ENCODE measurements at regions not wholly inside any gene's neighbourhood (a gene's known extent, or its start where the extent isn't known, plus 50 kb on each side); places are given as distances from the start of the nearest gene placed in this dataset.

DNA sequence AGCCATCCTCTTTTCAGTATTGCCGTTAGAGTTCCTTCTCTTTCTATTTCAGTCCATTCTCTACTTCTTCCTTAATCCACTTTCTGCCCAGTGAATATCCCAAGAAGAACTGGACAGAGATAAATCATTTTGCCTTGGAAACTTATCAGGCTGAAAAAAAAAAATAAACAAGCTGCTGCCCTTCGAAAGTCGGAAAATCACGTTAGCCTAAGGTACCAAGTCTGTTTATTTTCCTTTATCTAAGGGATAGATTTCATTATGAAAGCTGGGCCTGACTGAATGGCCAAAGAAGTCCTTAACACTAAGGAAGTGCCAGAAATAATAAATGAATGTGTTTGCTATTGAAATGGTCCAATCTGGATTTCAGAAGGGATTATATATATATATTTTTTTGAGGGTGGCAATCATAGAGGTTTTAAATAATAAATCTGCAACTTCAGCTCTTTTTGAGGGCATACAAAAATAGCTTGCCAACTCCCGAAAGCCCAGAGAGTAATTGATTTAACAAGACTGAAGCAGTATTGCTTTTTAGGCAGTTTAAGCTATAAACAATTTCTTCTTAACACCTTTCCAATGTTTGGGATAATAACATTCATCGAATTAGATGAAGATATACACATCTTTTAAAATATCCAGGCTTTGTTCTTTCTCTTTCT is 127.0 kb upstream of the STMND1 start:
- no peak for DNase-seq (ENCODE audit: low spot score)

DNA sequence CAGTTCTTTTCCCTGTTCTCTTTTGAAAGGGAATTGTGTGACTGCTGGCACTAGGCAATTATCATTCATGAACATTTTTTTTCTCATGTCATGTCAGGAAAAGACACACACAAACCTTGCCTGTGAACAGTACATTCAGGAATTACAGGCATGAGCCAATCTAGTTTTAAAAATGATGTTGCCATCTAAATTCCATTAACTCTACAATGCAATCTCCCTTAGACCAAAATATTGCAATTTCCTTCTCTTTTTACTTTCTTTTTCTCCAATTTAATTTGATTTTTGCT is 127.5 kb upstream of the STMND1 start:
- DNase-seq (ENCODE audit: low spot score): no peak

DNA sequence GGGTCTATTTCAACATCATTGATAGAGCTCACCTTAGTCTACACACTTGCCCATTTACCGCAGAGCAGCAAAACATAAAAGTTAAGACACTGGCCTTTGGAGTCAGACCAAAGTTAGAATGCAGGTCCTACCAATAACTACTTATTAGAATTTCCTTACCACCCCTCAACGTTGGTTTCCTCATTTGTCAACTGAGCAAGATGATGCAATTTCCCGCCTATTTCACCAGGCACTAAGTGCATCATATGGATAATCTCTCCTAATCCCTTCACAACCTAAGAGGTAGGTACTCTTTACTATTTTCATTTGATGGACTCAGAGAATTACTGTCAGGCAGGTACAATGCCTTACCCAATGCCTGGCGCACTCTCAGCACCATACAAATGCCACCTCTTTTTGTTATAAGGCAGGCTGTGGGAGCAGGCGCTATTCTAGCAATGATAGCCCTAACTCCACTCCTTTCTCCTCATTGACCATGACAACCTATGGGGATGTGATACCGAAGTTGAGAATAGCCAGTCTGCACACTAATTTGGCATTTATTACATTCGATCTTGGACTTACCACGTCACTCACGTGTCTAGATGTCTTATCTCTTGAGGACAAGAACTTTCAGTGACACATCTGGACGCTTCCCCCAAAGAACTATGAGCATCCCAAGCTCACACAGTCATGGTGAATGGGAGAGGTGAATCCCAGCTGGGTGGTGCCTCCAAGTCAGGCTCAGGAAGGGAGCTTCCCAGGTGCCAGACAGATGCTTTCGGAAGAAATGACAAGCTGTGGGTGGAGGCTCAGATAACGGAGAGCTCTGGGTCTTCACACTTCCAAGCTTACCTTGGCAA is 128.1 kb upstream of the STMND1 start:
- DNase-seq (ENCODE audit: low spot score): no peak

DNA sequence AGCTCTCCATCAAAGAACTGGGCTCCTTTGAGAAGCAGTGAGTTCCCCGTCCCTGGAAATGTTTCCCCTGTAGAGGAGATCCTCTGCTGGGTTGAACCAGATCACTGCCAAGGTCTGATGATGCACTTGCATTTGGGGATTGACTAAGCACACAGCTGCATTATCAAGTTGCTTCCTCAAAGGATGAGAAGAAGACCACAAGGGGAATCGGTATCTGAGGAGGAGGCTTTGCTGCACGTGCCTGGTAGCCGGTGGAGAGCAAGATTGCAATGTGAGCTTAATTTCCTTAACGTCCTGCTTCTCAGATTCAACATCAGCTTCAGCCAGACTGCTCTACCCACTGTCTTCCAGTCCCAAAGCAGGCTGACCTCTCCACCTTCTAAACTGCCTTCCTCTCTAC is 128.8 kb upstream of the STMND1 start:
- DNase-seq (ENCODE audit: low spot score): no peak

DNA sequence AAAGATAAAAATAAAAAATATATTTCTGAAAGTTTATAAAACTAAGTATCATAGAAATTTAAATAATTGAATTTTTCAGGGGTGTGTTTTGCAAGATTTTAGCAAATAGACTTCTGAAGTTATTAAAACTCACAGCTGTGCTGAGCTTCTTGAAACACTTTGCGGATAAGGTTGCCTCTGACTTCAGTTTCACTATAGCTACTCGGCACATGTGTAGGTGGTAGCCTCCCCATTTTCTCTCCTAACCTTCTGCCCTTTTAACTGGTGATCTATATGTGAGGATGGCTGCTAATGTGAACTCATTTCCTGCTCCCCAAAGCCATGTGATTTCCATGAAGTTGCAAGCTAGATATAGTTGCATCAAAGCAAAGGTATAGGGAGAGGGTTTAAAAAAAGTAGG is 129.3 kb upstream of the STMND1 start:
- no peak for DNase-seq (ENCODE audit: low spot score)

DNA sequence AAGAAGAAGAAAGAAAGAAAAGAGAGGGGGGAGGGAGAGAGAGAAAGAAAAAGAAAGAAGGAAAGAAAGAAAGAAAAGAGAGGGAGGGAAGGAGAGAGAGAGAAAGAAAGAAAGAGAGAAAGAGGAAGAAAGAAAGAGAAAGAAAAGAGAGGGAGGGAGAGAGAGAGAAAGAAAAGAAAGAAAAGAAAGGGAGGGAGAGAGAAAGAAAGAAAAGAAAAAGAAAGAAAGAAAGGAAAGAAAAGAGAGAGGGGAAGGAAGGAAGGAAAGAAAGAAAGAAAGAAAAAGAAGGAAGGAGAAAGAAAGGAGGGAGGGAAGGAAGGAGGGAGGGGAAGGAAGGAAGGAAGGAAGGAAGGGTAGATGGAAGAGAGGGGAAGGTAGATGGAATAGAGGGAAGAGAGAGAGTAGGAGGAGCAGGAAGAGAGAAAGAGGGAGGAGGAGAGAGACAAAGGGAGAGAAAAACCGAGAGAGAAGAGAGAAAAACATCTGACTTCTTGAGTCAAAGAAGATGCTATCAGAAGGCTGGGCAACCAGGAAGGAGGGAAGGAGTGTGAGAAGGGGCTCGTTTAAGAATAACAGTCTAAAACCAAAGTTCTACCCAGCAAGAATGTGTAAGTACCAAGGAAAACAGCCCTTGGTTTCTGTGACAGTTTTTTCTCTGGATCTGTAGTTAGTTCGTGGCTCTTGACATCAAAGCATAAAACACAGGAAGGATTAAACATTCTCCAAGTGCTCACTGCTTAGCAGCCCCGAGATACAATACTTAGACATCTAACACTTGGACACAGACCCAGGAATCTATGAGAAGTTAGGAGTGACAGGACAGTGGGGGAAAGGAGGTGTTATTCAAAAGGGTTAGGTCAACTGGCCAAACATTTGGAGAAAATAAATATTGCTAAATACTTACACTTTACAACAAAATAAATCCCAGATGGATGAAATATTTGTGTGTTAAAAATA is 131.9 kb upstream of the STMND1 start:
- DNase-seq (ENCODE audit: low spot score): no peak

DNA sequence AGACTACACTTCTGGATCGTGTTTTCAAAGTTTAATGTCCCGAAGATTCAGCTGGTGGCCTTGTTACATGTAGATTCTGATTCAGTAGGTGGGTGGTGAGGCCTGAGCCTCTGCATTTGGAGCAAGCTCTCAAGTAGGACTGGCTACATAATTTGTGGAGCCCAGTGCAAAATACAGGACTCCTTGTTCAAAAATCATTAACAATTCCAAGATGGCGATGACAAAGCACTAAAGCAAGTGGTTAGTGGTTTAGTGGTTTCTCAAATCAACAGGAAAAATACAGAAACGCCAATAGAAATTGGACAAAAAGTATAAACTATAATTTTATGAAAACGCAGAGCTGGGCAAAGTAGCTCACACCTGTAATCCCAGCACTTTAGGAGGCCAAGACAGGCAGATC is 133.7 kb upstream of the STMND1 start:
- no peak for DNase-seq (ENCODE audit: low spot score)

DNA sequence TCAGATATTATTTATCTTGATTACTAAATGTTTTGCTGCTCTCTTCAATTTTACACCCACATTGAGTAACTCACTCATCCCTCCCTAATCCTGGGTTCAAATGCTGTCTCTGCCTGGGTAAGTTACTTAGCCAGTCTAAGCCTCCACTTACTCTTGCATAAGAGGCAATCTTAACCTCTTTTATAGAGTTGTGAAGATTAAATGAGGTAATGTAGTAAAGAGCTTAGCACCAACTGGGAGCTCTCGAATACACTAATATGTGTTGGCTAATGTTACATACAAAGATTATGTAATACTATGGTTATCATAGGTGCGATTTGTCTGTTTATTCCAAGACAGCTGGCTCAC is 134.4 kb upstream of the STMND1 start:
- DNase-seq (ENCODE audit: low spot score): no peak

DNA sequence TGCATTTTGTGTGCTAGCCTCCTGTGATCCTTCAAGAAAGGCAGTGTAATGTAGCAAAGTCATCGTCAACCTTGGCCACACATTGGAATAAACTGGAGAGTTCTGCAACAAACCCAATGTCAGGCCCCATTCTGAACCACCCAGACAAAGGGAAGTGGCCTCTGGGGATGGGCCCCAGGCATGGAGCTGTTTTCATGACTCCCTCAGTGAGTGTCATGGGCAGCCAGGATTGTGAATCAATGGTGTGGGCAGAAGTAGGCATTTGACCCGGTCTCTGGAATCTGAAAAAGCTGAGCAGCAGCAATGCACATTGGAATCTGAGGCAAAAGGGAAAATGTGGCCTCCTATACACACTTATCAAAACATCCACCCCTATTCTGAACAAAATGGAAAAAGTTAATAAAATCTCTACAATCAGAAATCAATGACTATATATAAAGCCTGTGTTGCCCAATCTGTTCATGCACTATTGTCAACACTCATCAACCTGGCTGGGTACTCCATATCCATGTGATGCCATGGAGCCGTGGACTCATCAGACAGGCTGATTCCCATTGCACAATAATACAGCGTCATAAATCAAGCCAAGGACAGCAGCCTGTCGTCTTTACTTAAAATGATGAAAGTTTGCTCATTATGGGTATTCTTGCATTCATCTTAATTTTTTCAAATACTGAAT is 134.9 kb upstream of the STMND1 start:
- no peak for DNase-seq (ENCODE audit: low spot score)

DNA sequence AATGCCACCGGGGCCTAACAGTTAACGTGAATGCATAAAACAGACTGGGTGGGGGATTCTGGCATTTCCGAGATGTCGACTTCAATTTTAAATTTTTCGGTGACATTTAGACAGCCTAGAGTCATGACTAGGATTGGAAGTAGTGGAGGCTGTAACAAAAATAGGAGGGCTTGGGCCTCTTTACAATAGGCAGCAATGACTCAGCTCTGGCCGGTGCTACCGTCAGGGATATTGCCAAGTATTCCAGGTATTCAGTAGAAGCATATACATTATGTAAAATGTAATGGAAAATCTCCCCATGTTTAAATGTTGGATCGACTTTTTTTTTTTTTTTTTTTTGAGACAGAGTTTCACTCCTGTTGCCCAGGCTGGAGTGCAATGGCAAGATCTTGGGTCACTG is 136.2 kb upstream of the STMND1 start:
- no peak for DNase-seq (ENCODE audit: low spot score)

DNA sequence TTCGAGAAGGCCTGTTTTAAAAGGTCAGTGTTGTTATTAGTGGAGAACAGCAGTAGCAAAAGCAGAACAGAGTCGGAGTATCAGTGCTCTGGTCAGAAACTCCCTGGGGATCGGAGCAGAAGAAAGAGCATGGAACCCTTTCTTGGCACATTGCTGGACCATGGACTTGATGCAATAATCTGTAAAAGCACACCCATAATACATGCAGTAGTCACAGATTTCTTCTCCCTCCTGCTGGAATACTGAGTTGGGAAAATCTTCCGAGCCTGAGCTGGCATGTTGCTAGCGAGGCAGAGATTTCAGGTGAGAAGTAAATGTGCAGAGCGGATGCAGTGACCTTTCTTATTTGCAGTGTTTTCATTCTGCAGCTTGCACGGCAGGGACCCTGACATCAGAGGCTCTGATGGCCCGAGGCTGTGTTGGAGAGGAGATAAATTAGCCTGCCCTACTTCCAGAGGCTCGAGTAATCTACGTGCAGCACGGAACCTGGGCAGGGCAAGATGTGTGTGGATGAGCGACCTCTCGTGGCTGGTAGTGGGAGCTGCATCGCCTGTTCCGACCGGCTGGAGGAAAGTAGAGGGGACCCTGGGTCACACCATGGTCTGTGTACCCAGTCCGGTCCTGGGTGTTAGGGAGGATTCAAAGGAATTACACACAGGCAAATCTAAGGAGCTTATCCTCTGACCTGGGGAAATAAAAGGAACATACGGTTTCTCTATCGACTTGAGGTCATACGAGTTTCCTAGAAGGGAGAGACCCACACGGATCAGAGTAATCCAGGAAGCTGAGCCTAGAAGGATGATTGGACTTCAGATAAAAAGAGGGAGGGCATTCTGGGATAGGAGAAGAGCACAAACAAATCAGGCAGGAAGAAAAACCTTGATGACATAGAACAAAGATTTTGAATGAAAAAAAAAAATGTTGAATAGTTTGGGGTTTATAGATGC is 137.0 kb upstream of the STMND1 start:
- DNase-seq (ENCODE audit: low spot score): peak; percentile 66

DNA sequence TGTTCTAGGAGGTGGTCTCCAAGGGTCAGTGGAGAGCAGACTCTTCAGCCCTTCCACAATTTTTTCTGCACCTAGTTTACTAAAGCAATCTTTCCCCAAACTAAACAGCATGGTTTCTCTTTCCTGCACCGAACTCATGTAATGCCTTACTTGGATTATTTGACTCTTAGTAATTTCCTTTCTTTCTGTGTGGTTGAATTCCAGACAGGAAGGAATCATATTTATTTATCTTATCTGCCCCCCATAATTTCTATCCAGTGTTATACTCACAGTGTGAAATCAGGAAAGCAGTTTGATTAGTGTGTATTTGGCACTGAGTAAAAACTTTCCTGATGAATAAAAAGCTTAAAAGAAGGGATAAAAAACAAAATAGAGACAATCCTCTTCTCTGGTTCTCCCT is 140.3 kb upstream of the STMND1 start:
- no peak for DNase-seq (ENCODE audit: low spot score)

DNA sequence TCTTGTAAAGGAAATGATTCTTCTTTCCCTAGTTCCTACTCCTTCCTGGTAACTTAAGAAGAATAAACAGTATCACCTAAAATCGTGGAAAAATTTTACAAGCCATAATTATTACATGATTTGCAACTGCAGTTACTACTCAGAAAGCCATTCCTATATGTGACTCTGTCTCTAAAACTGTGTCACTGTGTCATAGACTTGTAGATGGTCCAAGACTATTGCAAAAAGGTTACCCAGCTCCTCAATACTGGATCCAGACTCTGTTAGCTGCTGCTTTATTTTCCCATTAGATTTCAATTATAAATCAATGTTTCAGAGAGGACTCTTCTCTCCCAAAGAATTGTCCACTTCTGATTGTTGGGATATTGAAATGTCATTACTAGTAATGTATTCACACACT is 142.1 kb upstream of the STMND1 start:
- DNase-seq (ENCODE audit: low spot score): no peak

DNA sequence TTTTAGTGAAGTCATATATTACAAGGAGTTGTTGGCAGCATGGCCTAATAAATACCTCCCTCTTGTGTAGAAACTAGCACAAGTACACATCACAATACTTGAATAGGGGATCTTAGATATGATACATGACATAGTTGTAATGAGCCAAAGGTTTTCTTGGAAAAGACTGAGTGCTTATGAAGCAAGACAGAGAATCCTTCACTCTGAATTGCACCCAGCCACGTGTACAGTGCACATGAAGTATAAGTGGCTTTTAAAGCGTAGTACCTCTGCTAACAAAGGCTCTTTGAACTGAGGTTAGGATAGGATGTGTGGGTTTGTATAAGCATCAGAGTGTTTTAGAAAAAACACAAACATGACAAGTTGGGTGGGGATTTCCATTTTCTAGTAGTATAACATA is 145.5 kb upstream of the STMND1 start:
- peak; percentile 11 for DNase-seq (ENCODE audit: low spot score)

DNA sequence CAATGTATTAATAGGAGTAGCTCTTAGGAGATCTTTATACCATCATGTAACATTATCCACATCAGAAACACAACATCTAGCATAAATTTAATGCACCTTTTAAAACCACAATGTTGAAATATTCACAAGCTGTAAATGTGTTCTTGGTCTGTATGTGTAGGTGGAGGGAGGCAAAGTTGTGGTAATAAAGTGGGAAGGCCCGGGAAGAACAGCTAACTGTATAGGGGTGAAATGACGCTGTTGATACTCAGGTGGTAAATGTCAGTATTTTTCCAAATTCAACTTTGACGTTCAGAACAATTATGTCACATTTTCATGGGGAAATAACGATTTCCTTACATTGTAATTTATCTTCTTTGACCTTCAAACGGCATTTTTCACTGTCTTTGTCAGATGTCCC is 146.0 kb upstream of the STMND1 start:
- DNase-seq (ENCODE audit: low spot score): no peak

DNA sequence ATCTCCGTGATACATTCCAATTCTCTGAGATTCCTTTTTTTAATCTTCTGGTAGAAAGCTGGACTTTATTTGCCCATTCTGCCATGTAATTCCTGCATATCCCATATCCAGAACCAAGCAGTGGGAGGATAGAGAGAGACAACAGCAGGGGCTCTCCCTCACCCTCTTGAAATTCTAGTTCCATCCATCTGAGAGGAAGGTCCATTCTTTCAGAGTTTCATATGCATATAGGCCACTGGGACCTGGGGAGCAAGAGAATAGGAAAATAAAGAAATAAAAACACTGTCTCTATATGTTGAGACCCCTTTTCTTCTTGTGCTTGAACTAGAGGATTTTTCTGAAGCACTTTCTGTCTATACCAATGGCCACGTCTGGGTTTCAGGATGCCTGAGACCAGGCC is 147.9 kb upstream of the STMND1 start:
- DNase-seq (ENCODE audit: low spot score): no peak

DNA sequence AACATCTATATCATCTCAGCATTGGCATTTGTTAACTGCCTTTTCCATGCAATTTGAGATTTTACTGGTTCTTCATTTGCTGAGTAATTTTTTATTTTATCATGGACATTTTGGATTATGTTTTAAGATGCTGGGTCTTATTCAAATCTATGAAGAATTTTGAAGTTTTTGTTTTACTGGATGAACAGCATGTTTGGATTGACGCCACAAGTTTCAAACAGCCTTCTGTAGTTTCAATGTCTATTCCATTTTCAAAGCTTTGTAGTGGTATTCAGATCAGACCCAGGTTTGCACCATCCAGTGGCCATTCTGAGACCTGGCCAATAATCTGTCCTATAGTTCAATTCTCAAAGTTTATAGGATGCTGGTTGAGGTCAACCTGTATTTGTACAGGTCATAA is 148.4 kb upstream of the STMND1 start:
- DNase-seq (ENCODE audit: low spot score): no peak

DNA sequence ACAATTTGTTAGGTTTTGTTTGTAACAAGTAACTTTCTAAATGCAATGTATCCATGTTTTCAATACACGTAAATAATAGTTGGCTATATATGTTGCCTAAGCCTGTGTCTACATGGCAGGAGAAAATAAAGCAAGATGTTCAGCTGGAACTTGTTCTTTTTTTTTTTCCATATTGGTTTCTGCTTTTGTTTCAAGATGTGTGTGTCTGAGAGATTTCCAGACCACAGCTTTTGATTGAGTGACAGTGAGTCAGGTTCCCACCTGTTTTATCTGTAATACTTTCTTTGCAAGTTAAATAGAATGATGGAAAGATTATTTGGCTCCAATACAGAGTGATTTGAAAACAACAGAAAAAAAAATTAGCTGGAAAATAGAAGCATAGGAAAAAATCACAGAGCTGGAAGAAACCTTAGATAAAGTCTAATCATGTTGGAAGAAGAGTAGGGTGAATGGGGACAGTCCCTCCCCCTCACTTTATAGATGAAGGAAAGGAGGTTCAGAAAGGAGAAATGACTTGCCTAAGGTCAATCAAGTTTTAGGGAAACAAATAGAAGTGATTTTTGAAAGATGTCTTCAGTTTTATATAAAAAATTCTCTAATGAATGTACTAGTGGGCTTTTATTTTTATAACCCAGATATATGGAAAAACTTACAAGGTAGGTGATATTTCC is 150.9 kb upstream of the STMND1 start:
- DNase-seq (ENCODE audit: low spot score): peak; percentile 40

DNA sequence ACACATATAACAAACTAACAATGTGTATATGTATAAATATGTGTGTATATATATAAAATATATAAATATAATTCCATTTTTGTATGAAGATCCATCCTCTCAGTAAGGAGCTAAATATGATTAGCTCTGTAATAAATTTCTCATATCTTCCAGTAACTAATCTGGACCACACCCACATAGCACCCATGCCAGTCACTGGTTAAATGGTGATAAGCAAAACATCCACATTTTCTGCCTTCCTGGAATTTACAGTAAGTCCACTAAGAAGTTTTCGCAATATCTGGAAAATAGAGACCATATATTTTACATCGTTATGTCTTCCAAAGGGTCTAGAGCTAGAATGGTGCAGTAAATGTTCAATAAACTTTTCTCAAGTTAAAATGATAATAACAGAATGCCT is 151.5 kb upstream of the STMND1 start:
- DNase-seq (ENCODE audit: low spot score): no peak

DNA sequence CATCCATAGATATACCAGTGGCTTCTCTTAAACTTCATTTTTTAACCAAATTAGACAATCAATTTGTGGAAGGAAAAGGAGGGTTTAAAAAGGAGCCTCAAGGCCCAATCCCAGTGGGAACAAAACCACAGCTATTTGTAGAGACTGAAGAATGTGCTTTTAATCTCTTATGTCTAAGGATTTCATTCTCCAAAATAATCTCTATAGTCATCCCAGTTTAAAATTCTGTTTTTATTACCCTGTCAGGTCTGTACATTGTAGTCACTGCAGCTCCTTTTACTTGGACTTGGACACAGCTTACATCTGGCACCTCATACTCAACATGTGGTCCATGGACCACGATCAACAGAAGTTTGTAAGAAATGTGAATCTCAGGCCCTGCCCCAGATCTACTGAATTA is 152.1 kb upstream of the STMND1 start:
- no peak for DNase-seq (ENCODE audit: low spot score)

DNA sequence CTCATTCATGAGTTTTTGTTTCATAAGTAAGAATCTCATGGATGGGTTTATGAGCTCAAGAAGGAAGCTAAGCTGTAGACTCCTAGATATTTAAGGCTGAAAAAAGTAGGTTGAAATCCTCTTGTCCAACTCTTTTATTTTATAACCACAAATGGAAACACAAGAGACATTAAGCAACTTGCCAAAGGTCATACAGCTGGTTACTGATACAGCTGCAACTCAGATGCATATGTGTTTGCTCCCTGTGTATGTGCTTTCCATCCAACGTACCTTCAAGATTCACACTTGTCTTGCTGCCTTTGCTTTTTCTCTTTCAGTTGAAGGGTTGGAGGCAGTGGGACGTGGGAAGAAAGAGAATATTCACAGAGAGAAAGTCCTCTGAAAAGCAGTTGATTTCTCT is 153.5 kb upstream of the STMND1 start:
- no peak for DNase-seq (ENCODE audit: low spot score)

All from activated CD4-positive, alpha-beta T cell treated with anti-CD3 and anti-CD28 coated beads, Interleukin-2, Interleukin-4, amounts not matched to agents 100 ng/mL and 50 ng/mL, durations not matched to agents 16 hours and 8 hours (primary cell).